Testis (tissue), 2 donors: ENCODE measurements at regions not wholly inside any gene's neighbourhood (a gene's known extent, or its start where the extent isn't known, plus 50 kb on each side); places are given as distances from the start of the nearest gene placed in this dataset.

ENCODE experiments used
- CTCF ChIP-seq, 3 experiments: fragments of 450-650 bp in 2 of 3; fragments of 200-600 bp in 1 of 3; sonication (generic) in 1 of 3; IDR thresholded peaks; one replicate each; pipeline ENCODE4 v1.5.1; 2016 to 2019; ENCODE audit warnings: antibody characterized with exemption in 3 of 3, mild to moderate bottlenecking in 2 of 3, moderate library complexity in 1 of 3
- POLR2A ChIP-seq: fragments of 450-650 bp; IDR thresholded peaks from one replicate; pipeline ENCODE4 v1.6.1; 2017; ENCODE audit warnings: antibody characterized with exemption, mild to moderate bottlenecking, moderate library complexity

GRCh38 chr7:23912065-23912464, 202.0 kb downstream of the STK31 start:
- TF ChIP-seq CTCF (IDR thresholded peaks at IDR 0.05) (no peak), POLR2A (no peak)
